SK-N-SH treated with all-trans-retinoic acid at 6 μM for 48 hours (cell line): ENCODE measurements at regions not wholly inside any gene's neighbourhood (a gene's known extent, or its start where the extent isn't known, plus 50 kb on each side); places are given as distances from the start of the nearest gene placed in this dataset.

Experiments used
- ARNTL ChIP-seq: fragments of 450-650 bp; formaldehyde crosslinking; IDR thresholded peaks from 2 replicates; pipeline ENCODE4 v1.5.0; 2020; ENCODE audit warnings: low read depth, mild to moderate bottlenecking, moderate library complexity, borderline replicate concordance
- CSDC2 ChIP-seq: fragments of 250-450 bp; sonication (Bioruptor Pico); IDR thresholded peaks from 2 replicates; pipeline ENCODE4 v1.5.0; 2020; ENCODE audit warnings: mild to moderate bottlenecking, moderate library complexity
- ISL1 ChIP-seq: fragments of 250-450 bp; sonication (Bioruptor Pico); IDR thresholded peaks from 2 replicates; pipeline ENCODE4 v2.1.2; 2022; ENCODE audit warnings: mild to moderate bottlenecking, moderate library complexity
- OSR1 ChIP-seq: fragments of 250-450 bp; sonication (Bioruptor Pico); IDR thresholded peaks from 2 replicates; pipeline ENCODE4 v1.8.0; 2022; ENCODE audit warnings: moderate library complexity, mild to moderate bottlenecking, inconsistent platforms
- PATZ1 ChIP-seq: fragments of 250-450 bp; sonication (Bioruptor Pico); IDR thresholded peaks from 2 replicates; pipeline ENCODE4 v1.8.0; 2020; ENCODE audit warnings: mild to moderate bottlenecking, moderate library complexity, borderline replicate concordance
- RARB ChIP-seq: fragments of 250-450 bp; sonication (Bioruptor Pico); IDR thresholded peaks from 2 replicates; pipeline ENCODE4 v1.8.0; 2021; ENCODE audit warnings: mild to moderate bottlenecking, moderate library complexity
- TOX ChIP-seq: fragments of 250-450 bp; sonication (Bioruptor Pico); IDR thresholded peaks from 2 replicates; pipeline ENCODE4 v1.8.0; 2021; ENCODE audit warnings: mild to moderate bottlenecking, moderate library complexity, borderline replicate concordance
- ZC3H10 ChIP-seq: fragments of 250-450 bp; sonication (Bioruptor Pico); IDR thresholded peaks from 2 replicates; pipeline ENCODE4 v1.5.1; 2021; ENCODE audit warnings: mild to moderate bottlenecking, moderate library complexity
- ZFP3 ChIP-seq: fragments of 250-450 bp; sonication (Bioruptor Pico); IDR thresholded peaks from 2 replicates; pipeline ENCODE4 v1.5.0; 2020; ENCODE audit warnings: mild to moderate bottlenecking, moderate library complexity
- ZNF8 ChIP-seq: fragments of 450-650 bp; formaldehyde crosslinking; IDR thresholded peaks from 2 replicates; pipeline ENCODE4 v1.5.0; 2020; ENCODE audit warnings: mild to moderate bottlenecking, moderate library complexity
- TF ChIP-seq, protein P1 (sequence below): fragments of 250-450 bp; sonication (Bioruptor Pico); IDR thresholded peaks from 2 replicates; pipeline ENCODE4 v1.8.0; 2021; ENCODE audit warnings: low read depth, mild to moderate bottlenecking, moderate library complexity, borderline replicate concordance
- TF ChIP-seq, protein P2 (sequence below): fragments of 250-450 bp; sonication (Bioruptor Pico); IDR thresholded peaks from 2 replicates; pipeline ENCODE4 v1.5.1; 2020; ENCODE audit warnings: low read depth, mild to moderate bottlenecking, moderate library complexity

DNA sequence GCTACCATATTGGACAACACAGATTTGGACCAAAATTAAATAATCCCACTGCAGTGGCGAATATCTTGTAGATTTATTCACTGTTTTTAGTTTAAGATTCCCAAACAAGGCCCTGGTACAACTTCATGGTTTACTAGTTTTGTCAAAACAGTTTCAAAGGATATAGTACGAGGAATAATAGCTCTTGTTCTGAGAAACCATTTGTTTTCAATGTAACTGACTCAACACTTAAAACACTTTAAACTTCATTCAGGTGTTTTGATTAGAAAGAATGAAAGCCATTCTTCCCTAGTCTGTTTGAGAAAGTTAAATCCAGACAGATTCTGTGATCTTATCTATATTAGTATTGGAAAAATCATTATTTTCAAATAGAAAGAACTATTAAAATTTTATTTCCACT lies 276.4 kb upstream of the MKLN1 start:
- no peak for TF ChIP-seq ZFP3 (CRISPR knock-in tag)
- TF ChIP-seq, protein P1, sequence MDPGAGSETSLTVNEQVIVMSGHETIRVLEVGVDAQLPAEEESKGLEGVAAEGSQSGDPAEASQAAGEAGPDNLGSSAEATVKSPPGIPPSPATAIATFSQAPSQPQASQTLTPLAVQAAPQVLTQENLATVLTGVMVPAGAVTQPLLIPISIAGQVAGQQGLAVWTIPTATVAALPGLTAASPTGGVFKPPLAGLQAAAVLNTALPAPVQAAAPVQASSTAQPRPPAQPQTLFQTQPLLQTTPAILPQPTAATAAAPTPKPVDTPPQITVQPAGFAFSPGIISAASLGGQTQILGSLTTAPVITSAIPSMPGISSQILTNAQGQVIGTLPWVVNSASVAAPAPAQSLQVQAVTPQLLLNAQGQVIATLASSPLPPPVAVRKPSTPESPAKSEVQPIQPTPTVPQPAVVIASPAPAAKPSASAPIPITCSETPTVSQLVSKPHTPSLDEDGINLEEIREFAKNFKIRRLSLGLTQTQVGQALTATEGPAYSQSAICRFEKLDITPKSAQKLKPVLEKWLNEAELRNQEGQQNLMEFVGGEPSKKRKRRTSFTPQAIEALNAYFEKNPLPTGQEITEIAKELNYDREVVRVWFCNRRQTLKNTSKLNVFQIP (CRISPR knock-in tag): no peak
- no peak for TF ChIP-seq OSR1 (CRISPR knock-in tag)
- TF ChIP-seq PATZ1 (CRISPR knock-in tag): no peak
- no peak for TF ChIP-seq ZNF8 (CRISPR knock-in tag)
- TF ChIP-seq, protein P2, sequence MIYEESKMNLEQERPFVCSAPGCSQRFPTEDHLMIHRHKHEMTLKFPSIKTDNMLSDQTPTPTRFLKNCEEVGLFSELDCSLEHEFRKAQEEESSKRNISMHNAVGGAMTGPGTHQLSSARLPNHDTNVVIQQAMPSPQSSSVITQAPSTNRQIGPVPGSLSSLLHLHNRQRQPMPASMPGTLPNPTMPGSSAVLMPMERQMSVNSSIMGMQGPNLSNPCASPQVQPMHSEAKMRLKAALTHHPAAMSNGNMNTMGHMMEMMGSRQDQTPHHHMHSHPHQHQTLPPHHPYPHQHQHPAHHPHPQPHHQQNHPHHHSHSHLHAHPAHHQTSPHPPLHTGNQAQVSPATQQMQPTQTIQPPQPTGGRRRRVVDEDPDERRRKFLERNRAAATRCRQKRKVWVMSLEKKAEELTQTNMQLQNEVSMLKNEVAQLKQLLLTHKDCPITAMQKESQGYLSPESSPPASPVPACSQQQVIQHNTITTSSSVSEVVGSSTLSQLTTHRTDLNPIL (CRISPR knock-in tag): no peak
- no peak for TF ChIP-seq ARNTL (CRISPR knock-in tag)
- TF ChIP-seq CSDC2 (CRISPR knock-in tag): no peak
- TF ChIP-seq ZC3H10 (CRISPR knock-in tag): no peak
- TF ChIP-seq ISL1 (CRISPR knock-in tag): no peak
- no peak for TF ChIP-seq RARB (CRISPR knock-in tag)
- TF ChIP-seq TOX (CRISPR knock-in tag): no peak
